ENCODE measurements at regions not wholly inside any gene's neighbourhood (a gene's known extent, or its start where the extent isn't known, plus 50 kb on each side); places are given as distances from the start of the nearest gene placed in this dataset.

DNA sequence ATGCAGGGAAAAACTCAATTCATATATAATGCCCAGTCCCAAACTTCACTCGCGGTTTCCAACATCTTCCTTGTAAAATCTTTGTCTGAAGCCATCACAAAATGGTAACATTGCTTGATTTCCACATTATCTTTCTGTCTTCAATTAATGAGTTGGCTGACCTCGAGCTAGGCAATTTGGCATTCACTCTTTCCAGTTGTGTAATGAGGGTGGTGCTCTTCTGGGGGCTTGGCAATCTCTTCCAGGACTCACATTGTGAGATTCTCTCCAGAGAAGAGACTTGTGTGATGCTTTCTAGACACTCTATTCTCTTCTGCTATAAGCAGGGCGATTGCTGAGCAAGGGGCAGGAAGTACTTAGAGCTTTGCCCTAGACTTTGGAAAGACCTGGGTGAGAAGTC is 179.5 kb downstream of the JCAD start:
- no peak for ATAC-seq
- Histone ChIP-seq H3K4me1 (peaks cover 0 to 48% (median 10%) of the 10 kb centered on the region in 12 donors), H3K9me3 (no peaks in the 10 kb centered on the region)

DNA sequence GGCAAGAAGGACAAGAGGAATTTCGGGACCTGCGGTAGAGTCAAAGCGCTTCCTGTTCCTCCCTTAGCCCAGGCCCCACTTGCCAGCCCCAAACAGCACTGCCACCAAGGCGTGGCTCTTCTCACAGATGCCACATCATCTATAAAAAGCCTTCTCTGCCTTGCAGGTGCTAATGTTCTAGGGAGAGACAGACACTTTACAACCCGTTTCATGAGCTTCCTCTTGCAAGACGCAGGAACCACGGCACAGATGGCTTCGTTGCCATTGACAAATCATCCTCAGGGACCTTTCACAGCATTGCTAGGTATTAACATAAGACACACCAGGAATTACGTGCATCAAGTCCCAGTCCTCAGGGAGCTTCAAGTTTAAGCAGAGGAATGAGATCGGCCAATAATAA is 180.9 kb downstream of the JCAD start:
- TF ChIP-seq, protein P1, sequence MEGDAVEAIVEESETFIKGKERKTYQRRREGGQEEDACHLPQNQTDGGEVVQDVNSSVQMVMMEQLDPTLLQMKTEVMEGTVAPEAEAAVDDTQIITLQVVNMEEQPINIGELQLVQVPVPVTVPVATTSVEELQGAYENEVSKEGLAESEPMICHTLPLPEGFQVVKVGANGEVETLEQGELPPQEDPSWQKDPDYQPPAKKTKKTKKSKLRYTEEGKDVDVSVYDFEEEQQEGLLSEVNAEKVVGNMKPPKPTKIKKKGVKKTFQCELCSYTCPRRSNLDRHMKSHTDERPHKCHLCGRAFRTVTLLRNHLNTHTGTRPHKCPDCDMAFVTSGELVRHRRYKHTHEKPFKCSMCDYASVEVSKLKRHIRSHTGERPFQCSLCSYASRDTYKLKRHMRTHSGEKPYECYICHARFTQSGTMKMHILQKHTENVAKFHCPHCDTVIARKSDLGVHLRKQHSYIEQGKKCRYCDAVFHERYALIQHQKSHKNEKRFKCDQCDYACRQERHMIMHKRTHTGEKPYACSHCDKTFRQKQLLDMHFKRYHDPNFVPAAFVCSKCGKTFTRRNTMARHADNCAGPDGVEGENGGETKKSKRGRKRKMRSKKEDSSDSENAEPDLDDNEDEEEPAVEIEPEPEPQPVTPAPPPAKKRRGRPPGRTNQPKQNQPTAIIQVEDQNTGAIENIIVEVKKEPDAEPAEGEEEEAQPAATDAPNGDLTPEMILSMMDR (IDR thresholded peaks at IDR 0.05): no peak
- TF ChIP-seq POLR2A (IDR thresholded peaks at IDR 0.05): no peak
- H3K36me3 ChIP-seq: no peaks in the 10 kb centered on the region
- H3K4me3 ChIP-seq: no peak overlapping the region
- H3K4me1 ChIP-seq: peaks cover 0 to 60% (median 13%) of the 10 kb centered on the region in 12 donors
- H3K27ac ChIP-seq: peak overlapping the region in 10 of 12 donors; percentile 6 to 74 (median 42)
- no peaks in the 10 kb centered on the region for H3K9me3 ChIP-seq
- no peak for DNase-seq
- 60 to 70% (median 64%) methylated on average over 10 of the region's 10 CpGs for WGBS, 4 donors
- no peak for ATAC-seq
- no peaks in the 10 kb centered on the region for H3K27me3 ChIP-seq
- intact Hi-C loops (cut with DNase I): no loop called here

More for the DNA sequence above, 179.5 kb downstream of the JCAD start:
- no peak for TF ChIP-seq POLR2A (IDR thresholded peaks at IDR 0.05)
- TF ChIP-seq, protein P1 (IDR thresholded peaks at IDR 0.05): no peak
- DNase-seq: no peak
- H3K27ac ChIP-seq: no peak overlapping the region
- intact Hi-C loops (cut with DNase I): no loop called here
- H3K27me3 ChIP-seq: no peaks in the 10 kb centered on the region
- H3K36me3 ChIP-seq: no peaks in the 10 kb centered on the region
- H3K4me3 ChIP-seq: no peak overlapping the region
- WGBS, 4 donors: 79 to 92% (median 86%) methylated on average over 4 of the region's 4 CpGs

DNA sequence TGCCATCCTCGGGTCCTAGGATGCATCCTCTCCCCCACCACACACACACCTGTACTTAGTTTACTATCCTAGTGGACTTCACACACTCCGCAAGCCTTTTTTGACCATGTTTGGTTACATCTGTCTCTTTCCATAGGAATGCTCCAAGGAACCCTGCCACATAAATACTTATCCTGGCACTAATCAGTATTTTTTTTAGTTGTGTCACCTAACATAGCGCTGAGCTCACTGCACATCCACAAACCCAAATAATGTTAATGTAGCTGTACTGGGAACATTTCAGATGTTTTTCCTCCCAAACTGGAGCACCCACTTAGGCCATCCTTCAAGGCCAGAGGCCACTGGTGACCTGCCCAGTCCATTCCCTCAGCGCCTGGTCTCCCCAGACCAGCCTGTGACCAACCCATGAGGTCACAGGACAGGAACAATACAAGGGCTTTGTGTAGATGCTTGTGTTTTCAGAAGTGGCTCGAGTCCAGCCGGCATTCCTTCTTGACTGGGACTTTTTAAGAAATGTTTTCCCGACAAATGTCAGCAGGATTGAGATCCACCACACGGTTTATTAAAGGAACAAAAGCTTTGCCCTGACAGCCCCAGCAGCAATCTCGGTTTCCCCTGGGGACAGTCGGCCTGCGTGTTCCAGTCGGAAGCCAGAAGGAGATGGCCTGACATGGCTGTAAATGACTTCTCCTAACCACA is 181.4 kb downstream of the JCAD start:
- Histone ChIP-seq H3K27ac (peak overlapping the region in 10 of 12 donors; percentile 6 to 74 (median 42)), H3K36me3 (no peaks in the 10 kb centered on the region), H3K4me3 (no peak overlapping the region), H3K9me3 (no peaks in the 10 kb centered on the region), H3K4me1 (peaks cover 0 to 60% (median 13%) of the 10 kb centered on the region in 12 donors), H3K27me3 (no peaks in the 10 kb centered on the region)
- TF ChIP-seq, protein P1 (IDR thresholded peaks at IDR 0.05): no peak
- TF ChIP-seq POLR2A (IDR thresholded peaks at IDR 0.05): no peak
- 48 to 65% (median 58%) methylated on average over 11 to 12 of the region's 12 CpGs for WGBS, 4 donors
- ATAC-seq: peak in 3 of 4 donors; percentile 65 to 75 (median 71)
- peak; percentile 59 to 83 (median 75) for DNase-seq
- intact Hi-C loops (cut with DNase I): no loop called here

DNA sequence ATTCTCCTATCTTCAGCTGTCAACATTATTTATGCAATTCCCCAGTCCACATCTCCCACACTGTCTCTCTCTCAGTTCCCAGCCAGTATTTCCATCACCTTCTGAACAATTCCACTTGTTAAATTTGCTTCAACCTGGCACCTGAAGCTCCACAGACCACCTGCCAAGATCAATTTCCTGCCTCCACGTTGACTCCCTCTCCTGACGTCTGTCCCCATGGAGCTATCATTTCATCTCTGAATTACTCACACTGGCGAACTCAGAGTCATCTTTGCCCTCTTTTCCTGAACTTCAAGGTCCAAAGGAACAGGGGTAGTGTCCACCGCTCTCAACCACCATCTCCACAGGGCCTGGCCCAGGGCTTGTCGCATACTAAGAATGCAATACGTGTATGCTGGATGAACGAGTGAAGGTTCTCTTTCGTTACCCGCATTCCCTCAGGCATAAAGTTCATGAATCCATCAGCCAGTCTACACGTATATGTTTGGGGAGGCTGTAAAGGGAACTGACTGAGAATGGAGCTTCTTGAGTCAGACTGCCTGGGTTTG is 183.3 kb downstream of the JCAD start:
- DNase-seq (no peak), ATAC-seq (peak in 2 of 4 donors; percentile 16 to 18)
- TF ChIP-seq POLR2A (IDR thresholded peaks at IDR 0.05): no peak
- TF ChIP-seq, protein P1 (IDR thresholded peaks at IDR 0.05): no peak
- no peaks in the 10 kb centered on the region for H3K9me3 ChIP-seq
- no peak overlapping the region for H3K4me3 ChIP-seq
- H3K27me3 ChIP-seq: no peaks in the 10 kb centered on the region
- H3K4me1 ChIP-seq: peaks cover 0 to 46% (median 12%) of the 10 kb centered on the region in 12 donors
- H3K36me3 ChIP-seq: no peaks in the 10 kb centered on the region
- 78 to 86% (median 81%) methylated on average over 10 of the region's 10 CpGs for WGBS, 4 donors
- H3K27ac ChIP-seq: peak overlapping the region in 5 of 12 donors; percentile 20 to 74 (median 49)
- intact Hi-C loops (cut with DNase I): no loop called here
